DMS53 (cell line): ENCODE measurements at regions not wholly inside any gene's neighbourhood (a gene's known extent, or its start where the extent isn't known, plus 50 kb on each side); places are given as distances from the start of the nearest gene placed in this dataset.

Source experiments
- DNase-seq: peaks from one replicate; lab custom pipeline; 2025; lab: John Stamatoyannopoulos, UW

DNA sequence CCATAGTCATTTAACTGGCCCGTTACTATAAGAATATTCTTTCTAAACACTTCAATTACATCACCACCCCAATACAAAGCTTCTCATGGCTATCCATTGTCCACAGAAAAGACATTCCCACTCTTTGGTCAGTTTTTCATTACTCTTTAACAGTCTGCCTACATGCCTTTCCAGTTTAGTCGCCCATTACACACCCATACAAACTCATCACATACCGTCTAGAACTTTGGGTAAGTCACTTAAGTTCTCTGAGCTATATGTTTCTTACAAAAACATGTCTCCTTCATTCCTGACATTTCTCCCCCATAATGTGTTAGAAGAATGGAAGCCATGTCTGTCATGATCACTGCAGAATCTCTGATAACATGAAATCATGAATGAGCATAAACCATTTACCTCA, 108.2 kb upstream of the STK17B start:
- no peak for DNase-seq

DNA sequence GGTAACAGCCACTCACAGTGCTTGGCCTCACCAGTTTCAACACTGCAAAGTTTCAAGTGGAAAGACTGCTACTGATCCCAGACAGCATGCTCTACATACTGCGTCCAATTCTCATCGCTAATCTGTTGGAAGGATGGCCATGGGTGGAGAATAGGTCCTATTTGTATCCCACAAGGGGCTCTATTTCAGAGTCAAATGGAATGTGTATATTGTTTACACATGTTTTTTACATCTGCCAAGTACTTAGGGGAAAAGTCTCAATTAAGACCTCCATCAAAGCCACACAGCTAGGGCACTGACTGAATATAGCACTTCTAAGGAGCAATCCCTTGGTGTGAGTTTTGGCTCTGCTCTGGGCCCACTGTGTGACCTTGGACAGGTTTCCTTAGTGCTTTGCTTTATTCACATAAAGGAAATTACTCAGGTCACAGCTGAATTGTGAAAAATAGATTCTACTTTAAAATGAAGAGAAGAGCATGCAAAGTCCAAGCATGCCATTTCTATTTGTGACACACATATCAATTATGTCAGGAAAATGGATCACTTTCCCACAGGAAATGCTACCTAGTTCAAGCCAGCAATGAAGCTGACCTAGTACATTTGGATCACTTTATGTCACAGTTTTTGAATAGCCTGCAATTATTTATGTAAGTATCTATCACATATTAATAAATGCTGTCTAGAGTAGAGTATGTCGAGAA, 112.9 kb upstream of the STK17B start:
- DNase-seq: no peak

DNA sequence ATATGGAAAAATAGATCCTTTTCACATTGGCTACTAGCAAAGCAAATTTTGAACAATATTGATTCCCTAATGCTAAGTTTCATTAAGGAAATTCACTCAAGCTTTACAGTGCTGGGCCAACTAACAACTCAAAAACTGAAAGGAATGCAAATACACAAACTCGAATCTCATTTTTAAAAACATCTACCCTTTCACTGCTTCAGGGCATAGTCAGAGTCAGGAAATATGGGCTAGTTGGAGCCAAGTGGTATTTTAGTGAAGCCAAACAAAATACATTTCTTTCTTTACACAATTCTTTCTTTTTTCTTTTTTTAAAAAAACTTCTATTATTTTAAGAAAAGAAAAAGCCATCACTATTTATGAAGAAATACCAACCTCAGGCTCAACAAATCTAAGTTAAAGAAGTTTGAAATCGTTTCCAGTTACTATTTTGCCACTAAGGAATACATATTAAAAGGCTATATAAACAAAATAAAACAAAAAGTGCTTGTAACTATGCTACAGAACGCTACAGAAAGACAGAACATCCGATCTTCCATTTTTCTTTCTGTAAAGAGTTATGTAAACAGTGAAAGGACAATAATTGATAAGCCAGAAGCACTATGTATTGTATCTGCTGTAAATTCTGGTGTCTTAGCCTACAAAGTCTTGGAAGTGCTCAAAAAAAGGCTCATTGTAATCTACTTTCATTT, 113.6 kb upstream of the STK17B start:
- no peak for DNase-seq

DNA sequence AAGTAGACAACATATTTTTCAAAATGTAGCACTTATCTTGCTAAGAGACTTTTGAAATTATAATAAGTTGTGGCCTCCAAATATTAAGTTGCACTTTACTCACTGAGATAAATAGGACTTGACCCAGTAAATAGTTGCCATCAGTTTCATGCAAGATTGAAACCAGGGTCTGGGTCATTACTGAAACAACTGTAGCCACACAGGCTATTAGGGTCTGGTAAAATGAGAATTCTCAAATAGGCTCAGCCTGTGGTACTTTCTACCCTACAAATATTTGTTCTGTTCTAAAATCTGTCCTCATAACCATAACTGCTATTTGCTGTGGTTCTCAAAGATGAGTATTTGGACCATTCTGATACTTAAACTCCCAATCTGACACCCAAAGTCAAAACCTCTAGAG, 115.4 kb upstream of the STK17B start:
- no peak for DNase-seq

DNA sequence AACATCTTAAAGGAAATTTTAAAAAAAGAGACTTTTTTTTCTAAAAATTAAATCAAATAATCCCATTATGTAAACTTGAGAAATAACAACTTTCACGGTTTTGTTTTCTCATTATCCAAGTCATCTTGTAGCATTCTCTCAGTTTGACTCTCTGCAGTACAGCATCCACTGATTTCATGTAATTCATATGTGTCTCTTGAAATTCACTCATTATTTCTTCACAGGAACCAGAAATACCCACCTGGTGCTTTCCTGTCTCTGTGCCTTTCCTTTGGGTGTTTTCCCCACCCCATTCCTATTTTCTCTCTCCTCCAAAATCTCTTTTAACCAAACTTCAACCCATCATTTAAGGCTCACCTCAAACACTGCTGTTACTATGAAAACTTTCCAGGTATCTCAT, 116.1 kb upstream of the STK17B start:
- no peak for DNase-seq

DNA sequence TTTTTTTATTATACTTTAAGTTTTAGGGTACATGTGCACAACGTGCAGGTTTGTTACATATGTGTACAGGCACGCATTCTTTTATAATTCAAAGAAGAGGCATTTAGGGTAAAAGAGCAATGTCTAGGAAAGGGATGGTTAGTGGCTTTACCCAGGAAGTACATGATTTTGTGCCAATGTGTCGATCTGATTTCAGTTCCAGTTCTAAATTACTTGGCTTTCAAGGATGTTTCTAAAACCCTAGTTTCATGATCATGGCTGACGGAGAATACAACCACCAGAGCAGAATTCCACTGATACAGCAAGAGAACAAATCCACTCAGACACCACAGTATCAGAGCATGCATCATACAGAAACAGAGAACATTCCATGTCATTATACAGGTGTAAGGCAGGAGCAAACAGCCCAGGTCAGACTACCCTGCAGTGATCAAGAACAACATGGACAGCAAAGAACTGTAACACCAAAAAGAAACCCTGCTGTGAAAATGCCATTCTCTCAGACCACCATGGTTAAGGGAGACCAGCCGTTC, 116.7 kb upstream of the STK17B start:
- DNase-seq: no peak

DNA sequence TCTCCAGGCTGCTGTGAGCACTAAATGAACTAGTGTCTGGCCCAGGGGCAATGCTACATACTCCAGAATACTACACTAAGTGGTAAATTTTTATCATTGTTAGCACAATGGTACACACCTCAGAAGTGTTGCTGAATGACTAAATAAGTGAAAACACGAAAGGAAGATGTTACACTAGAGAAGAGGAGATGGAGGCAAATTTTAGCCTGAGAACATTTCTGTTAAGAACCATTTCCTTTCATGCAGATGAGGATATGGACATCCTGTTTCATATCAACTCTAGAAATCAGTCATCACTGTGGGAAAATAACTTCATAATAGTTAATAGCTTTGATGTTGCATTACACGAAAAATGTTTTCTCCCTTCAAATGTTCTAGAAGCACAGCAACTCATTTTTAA, 117.6 kb upstream of the STK17B start:
- no peak for DNase-seq

DNA sequence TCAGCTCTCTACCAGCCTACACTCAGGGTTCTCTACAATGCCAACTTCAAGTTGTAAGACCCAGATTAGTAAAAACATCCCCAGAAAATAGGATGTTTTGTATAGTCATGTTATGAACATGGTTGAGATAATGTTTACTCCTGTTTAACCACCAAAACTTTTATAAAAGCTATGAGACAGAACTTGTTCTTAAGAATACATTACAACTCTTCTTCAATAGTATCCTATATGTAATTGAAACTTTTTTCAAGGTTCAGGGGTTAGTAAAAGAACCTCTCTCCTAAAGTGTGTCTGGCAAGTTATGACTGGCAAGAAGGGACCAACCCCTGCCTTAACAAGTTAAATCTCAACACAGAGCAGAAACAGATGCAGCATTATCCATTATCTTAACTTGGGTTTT, 118.8 kb upstream of the STK17B start:
- DNase-seq: no peak

DNA sequence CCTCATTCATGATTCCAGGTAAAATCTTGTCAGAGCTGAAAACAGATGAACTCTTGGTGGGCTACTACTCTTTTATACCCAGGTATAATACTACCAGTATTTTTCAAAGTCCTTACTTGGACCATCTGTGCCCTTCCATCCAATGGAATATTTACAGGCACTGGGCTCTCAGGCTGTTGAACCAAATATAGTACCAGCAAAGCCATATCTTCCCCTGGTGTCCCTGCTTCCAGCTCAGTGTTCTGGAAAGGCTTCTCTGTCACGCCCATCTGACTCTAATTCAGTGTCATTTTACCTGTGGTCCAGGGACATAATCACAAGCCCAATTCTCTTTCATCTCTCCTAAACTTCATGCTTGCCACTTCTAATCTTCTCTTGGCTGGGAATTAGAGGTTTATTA, 119.2 kb upstream of the STK17B start:
- DNase-seq: peak; percentile 27

DNA sequence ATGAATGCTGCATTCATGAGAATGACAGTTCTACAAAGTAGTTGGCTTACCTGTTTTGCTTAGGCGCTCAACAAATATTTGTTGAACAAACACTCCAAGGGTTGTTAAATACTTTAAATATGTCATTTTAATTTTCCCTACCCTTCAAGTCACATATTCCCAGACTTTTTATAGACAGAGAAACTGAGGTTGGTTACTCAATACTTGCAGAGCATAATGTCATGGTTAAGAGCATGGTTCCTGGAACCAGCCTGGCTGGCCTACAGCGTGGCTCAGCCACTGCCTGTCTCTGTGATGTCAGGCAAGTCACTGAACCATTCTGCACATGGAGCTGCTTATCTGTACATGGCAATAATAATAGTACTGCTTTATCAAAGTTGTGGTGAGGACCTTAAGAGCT, 120.0 kb upstream of the STK17B start:
- peak; percentile 81 for DNase-seq

DNA sequence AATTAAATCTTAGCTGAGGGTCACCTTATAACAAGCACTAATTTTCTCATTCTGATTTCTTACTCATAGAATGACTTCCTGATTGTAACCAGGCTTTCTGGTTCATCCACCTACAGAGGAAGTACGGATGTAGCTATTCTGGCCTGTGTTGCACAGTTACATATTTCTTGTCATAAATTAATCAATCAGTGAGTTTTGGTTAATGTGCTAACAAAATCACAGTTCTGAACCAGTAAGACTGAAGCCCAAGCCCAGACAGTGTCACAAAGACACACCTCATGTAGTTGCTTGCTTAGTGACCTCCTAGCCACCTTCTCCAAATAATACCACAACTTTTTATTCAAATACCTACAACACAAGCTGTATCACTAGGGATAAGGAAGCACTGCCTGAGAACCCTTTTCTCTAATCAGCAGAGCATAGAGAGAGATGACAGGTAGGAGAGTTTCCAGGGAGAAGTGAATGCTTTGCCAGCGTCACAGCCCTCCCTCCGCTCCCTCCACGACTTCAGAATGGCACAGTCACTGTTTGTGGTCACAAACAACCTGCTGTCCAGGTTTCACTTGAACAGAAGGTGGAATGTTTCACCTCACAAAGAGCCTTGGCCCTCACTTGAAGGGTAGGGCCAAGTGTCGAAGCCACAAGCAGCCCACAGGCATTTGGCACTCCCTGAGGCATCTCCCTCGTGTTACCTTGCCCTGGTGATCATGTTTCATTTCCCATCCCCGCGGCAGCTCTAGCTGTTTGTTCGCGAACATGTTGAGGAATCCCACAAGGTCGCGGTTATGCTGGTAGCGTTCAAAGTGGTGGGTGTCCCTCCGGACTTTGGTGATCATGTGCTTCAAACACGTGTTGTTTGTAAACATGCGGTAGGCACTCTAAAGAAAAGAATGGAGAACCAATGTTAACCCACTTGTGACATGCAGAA, 120.8 kb upstream of the STK17B start:
- DNase-seq: peak; percentile 57

DNA sequence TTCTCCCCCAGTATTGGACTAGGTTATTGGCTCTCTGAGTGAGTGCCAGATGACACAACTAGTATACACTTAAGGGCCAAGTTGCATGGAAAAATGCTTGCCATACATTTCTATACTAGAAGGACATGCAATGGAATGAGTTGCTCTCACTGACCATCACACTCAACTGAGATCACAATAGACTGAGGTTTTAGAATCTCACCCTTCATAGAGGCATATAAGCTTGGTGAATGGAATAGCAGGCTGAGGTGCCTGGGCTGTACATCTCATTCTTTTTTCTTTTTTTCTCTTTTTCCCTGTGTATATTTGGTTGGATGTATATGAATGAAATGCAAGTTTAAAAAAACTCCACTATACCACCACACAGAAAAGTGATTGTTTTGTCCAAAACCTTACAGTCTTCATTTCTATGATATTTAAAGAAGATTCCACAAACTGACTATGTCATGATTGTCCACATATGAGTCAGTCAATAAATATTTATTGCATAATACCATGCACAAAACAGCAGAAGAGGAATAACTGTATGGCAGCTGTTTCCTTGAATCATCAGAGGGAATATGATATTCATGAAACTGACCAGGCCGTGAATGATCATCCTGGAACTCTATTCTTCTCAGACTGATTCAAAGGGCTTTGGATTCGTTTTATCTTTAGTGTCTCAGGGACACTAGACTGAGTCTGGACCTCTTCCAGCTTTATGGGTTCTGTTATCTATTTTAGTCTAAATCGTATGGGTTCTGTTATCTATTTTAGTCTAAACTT, 122.6 kb upstream of the STK17B start:
- peak; percentile 83 for DNase-seq

DNA sequence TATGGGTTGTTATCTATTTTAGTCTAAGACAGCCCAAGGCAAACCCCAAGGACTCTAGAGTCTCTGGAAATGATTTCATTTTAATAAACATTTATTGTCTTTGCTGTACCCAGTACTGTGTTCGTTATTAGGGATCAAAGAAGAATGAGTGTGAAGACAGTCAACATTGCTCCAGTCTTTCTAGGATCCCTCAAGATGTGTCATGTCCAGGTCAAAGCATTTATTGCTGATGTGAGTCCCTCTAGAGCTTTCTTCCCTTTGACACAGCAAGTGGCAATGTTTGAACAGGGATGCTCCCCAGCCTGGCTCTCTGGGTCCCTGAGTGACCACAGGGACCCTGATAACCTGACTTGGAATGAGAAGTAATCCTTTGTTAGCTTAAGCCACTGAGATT, 123.1 kb upstream of the STK17B start:
- DNase-seq: peak; percentile 37

DNA sequence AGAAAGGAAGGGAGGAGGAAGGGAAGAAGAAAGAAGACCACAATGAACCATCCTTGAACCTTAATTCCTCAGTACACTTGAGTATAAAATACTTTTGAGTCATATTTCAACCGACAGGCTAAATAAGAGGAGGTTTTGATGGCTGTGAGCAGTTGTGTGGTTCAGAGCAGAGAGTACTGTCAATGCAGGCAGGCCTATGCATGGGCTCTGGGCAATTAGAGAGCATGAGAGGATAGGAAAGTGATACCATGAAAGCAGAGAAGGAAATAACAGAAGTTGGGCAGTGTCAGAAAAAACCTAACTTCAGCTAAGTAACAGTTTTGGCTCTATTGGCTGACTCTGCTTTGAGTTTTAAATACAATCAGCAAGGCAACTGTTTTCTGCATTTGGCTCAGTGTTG, 123.6 kb upstream of the STK17B start:
- no peak for DNase-seq

DNA sequence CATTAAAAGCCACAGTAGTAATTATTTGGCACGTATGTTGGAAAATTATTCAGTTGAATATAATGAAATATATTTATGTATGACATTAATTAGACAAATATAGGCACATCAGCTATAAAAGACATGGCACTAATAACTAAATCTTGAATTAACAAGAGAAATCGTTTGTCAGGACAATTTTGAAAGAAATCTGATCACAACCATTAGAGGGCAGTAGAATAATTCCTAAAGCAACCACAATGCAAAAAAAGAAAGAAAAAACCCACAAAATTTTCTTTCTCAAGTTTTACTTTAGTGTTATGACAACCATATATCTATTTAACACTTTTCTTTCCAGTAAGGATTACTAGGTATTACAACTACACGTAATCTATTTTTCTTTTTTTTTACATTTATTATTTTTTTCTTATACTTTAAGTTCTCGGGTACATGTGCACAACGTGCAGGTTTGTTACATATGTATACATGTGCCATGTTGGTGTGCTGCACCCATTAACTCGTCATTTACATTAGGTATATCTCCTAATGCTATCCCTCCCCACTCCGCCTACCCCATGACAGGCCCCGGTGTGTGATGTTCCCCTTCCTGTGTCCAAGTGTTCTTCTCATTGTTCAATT, 126.8 kb upstream of the STK17B start:
- peak; percentile 53 for DNase-seq

DNA sequence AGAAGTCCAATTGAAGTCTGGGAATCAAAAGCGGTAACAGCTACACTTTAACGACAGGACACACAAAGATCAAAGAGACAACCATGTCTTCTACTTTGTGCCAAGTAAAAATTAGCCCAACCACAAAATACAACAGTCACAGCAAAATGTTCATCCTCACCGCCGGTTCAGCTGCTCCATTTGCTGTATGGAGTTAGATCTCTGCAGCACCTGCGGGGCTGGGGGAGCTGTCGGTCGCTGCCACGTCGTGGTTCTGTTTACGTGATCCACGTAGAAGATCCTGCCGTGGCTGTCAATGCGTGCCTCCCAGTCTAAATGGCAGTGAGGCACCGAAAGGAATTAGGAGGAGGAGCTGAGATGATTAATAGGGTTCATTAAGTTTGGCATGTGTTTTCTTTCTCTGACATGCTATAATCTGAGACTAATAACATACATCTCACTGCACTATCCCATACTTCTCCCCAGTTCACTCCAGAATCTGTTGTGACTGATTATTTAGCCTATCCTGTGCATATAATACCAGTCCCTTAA, 136.5 kb upstream of the STK17B start:
- no peak for DNase-seq

DNA sequence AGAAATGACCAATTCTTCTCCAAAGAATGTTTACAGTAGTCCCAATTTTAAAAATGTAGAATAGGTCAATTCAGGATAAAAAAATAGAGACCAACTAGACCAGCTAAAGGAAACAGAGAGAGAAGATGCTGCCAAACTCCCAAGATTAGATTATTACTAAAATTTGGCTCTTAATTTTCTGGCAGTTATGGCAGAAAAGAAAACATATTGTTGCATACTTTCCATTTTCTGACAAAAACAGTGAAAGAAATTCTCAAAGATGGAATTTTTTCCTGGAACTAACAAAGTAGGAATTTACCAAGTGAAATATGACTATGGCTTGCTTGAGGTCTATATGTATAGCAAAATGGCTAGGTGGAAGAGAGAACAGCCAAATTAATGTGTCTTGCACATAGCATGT, 138.3 kb upstream of the STK17B start:
- no peak for DNase-seq

DNA sequence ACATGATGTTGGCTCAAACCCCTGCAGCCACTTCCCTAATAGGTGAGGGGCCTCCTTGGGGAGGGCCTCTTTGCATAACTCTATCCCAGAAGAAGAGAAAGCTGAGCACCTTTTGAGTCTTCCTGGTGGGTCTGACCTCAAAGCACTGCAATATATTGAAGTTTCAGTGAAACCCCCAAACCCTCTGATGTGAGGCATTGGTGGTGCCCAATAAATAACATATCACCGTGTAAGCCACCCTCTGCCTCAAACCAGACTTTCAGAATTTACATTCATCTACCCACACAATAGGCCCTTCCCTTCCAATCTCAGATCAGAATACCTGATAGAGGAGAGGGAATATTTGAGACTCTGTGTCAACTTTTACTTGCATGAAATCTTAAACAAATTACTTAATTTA, 142.8 kb upstream of the STK17B start:
- DNase-seq: no peak

DNA sequence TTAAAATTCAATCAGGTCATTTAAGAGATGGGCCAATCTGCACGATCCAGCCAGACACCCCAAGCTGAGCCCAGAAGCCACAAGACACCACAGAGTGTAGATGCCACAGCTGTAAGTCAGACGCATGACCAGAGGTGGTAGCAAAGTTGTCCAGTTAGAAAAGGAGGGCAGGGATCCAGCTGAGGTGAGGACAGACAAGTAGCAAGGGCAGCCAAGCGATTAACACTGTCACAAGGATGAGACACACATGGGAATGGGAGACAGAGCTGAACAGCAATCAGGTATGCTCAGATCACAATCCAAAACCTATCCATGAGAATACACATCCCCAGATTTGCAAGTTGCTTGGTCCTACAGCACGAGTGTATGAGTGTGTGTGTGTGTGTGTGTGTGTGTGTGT, 143.4 kb upstream of the STK17B start:
- DNase-seq: no peak

DNA sequence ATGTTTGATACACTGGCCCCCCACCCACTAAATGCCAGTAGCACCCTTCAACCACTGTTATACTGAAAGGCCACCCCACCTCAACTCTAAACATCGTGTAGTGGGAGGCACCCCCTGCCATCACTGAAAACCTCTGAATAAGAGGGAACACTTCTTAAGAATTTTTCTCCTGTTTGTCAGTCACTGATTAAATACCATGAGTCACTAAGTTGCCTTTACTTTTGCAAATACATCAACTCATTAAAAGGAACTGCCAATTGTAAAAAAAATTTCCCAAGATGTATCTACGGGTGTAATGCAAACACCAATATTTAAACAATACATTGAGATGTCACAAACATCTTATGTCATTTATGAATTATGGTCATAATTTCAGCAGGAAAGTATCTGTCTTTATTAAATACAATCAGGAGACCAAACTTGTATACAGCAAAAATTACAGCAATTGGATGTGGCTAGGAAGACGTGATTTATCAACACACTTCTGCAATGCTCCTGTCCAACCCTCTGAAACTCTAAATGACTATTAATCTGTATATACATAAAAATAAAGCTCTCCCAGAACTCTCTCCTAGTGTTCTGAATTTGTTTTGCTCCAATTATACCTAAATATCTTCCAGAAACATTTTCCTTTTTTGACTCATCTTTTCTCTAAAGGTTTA, 144.1 kb upstream of the STK17B start:
- DNase-seq: peak; percentile 21

DNA sequence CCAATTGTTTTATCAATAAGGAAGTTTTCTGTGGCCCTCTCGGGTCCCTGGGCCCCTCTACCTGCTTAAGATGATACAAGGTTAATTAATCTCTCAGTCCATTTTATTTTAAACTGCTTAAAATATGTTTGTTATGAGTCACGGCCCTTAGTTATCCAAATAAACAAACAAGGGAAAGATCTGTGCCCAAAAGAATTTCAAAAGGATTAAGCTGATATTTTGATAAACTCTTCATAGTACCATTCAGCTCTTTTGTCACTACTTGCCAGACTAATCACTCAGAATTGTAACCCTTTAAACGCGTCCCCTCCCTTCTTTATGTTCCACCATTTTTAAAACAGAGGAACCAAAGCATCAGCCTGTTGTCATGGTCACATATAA, 144.7 kb upstream of the STK17B start:
- no peak for DNase-seq
